H1 (cell line): ENCODE measurements at regions not wholly inside any gene's neighbourhood (a gene's known extent, or its start where the extent isn't known, plus 50 kb on each side); places are given as distances from the start of the nearest gene placed in this dataset.

Experiments used
- CTCF ChIA-PET: fragments of 300-600 bp; sonication (Branson Sonifier 250); formaldehyde crosslinking; loops from one replicate; lab custom pipeline; 2021; ENCODE audit not compliant: partially characterized antibody; lab: Charles Lee
- POLR2A ChIA-PET: fragments of 300-600 bp; sonication (Branson Sonifier 250); formaldehyde crosslinking; loops from one replicate; lab custom pipeline; 2021; ENCODE audit warnings: inconsistent platforms; ENCODE audit not compliant: partially characterized antibody; lab: Charles Lee
- DNase-seq, 2 experiments: peaks; one replicate each; pipeline versions ENCODE4 v3.0.0 to v3.0.0-alpha.2; 2010 to 2022; ENCODE audit warnings: low spot score in 2 of 2, low read depth in 1 of 2, mixed read lengths in 1 of 2
- FAIRE-seq: peaks from 2 replicates; lab custom pipeline; 2011; peaks lifted over from hg19 to GRCh38; lab: Jason Lieb, UNC
- H2AFZ ChIP-seq: 2 replicates; pipeline ENCODE4 v1.8.1; 2012; ENCODE audit warnings: low read length, inconsistent platforms
- H2AK5ac ChIP-seq: 2 replicates; pipeline ENCODE4 v1.6.1; 2013; ENCODE audit warnings: low read depth, low read length
- H2BK120ac ChIP-seq: replicated peaks from 2 replicates; pipeline ENCODE3; 2013; ENCODE audit warnings: low read depth, low read length, inconsistent platforms
- H2BK12ac ChIP-seq: 2 replicates; pipeline ENCODE4 v1.6.1; 2013; ENCODE audit warnings: low read depth, low read length
- H2BK15ac ChIP-seq: 2 replicates; pipeline ENCODE4 v1.6.1; 2013; ENCODE audit warnings: low read length
- H2BK20ac ChIP-seq: 2 replicates; pipeline ENCODE4 v1.6.1; 2013; ENCODE audit warnings: low read length
- H2BK5ac ChIP-seq: 2 replicates; pipeline ENCODE4 v1.6.1; 2013; ENCODE audit warnings: low read depth, low read length
- H3K14ac ChIP-seq: 2 replicates; pipeline ENCODE4 v1.6.1; 2013; ENCODE audit warnings: inconsistent platforms; ENCODE audit not compliant: insufficient read length
- H3K18ac ChIP-seq: 2 replicates; pipeline ENCODE4 v1.6.1; 2013; ENCODE audit warnings: low read length; ENCODE audit errors: extremely low read depth
- H3K23ac ChIP-seq: 2 replicates; pipeline ENCODE4 v1.6.1; 2013; ENCODE audit warnings: inconsistent platforms; ENCODE audit not compliant: insufficient read length
- H3K23me2 ChIP-seq: 2 replicates; pipeline ENCODE4 v1.6.1; 2013; ENCODE audit warnings: low read depth, low read length
- H3K27ac ChIP-seq: 2 replicates; pipeline ENCODE4 v1.6.1; 2011; ENCODE audit warnings: low read depth, low read length, inconsistent platforms
- H3K27me3 ChIP-seq, 4 experiments: replicated peaks in 1 of 4; 1 replicate in 1 of 4; 2 replicates in 3 of 4; pipeline versions ENCODE4 v1.6.1 to v1.8.1; 2011 to 2013; ENCODE audit warnings: low read length in 3 of 4, mild to moderate bottlenecking in 3 of 4, inconsistent platforms in 2 of 4, mixed read lengths in 2 of 4, moderate library complexity in 1 of 4; ENCODE audit not compliant: control insufficient read depth in 3 of 4, insufficient read depth in 3 of 4; ENCODE audit errors: extremely low read depth in 1 of 4
- H3K36me3 ChIP-seq, 4 experiments: 2 replicates each; pipeline versions ENCODE4 v1.6.1 to v1.8.1; 2011 to 2013; ENCODE audit warnings: mild to moderate bottlenecking in 4 of 4, low read length in 3 of 4, moderate library complexity in 2 of 4, control low read depth in 1 of 4, inconsistent platforms in 1 of 4; ENCODE audit not compliant: insufficient read depth in 4 of 4, control insufficient read depth in 2 of 4
- H3K4ac ChIP-seq: replicated peaks from 2 replicates; pipeline ENCODE3; 2013; ENCODE audit warnings: low read length, low read depth, mixed read lengths, inconsistent platforms; ENCODE audit not compliant: insufficient read length
- H3K4me1 ChIP-seq, 4 experiments: replicated peaks in 1 of 4; 1 replicate in 1 of 4; 2 replicates in 3 of 4; pipeline versions ENCODE4 v1.6.1 to v1.8.1; 2011 to 2013; ENCODE audit warnings: low read length in 3 of 4, inconsistent platforms in 2 of 4, mixed read lengths in 1 of 4; ENCODE audit not compliant: insufficient read depth in 4 of 4, control insufficient read depth in 3 of 4
- H3K4me2 ChIP-seq, 2 experiments: 2 replicates each; pipeline versions ENCODE4 v1.6.1 to v1.8.1; 2011 to 2013; ENCODE audit warnings: low read depth in 2 of 2, low read length in 2 of 2, control low read depth in 1 of 2, inconsistent platforms in 1 of 2, mild to moderate bottlenecking in 1 of 2; ENCODE audit not compliant: insufficient read depth in 1 of 2
- H3K4me3 ChIP-seq, 4 experiments: fragments of 200-600, 300-600 bp in 1 of 4; sonication (generic), shearing (Covaris generic), sonication (Bioruptor Twin) in 1 of 4; 2 replicates each; pipeline versions ENCODE4 v1.5.1 to v1.8.1; 2011 to 2016; ENCODE audit warnings: low read length in 4 of 4, low read depth in 3 of 4, control low read depth in 2 of 4, inconsistent platforms in 2 of 4, mild to moderate bottlenecking in 2 of 4, mixed read lengths in 1 of 4, moderate library complexity in 1 of 4; ENCODE audit not compliant: insufficient read depth in 2 of 4; ENCODE audit errors: extremely low read depth in 1 of 4
- H3K56ac ChIP-seq: replicated peaks from 2 replicates; pipeline ENCODE3; 2013; ENCODE audit warnings: low read depth, mild to moderate bottlenecking, mixed read lengths, low read length, inconsistent platforms; ENCODE audit not compliant: insufficient read length
- H3K79me1 ChIP-seq: 2 replicates; pipeline ENCODE4 v1.6.1; 2013; ENCODE audit warnings: low read depth, low read length, control low read depth
- H3K79me2 ChIP-seq, 2 experiments: 2 replicates each; pipeline versions ENCODE4 v1.6.1 to v1.8.1; 2012 to 2013; ENCODE audit warnings: low read length in 2 of 2, mild to moderate bottlenecking in 2 of 2, inconsistent platforms in 1 of 2; ENCODE audit not compliant: insufficient read depth in 2 of 2, control insufficient read depth in 1 of 2
- H3K9ac ChIP-seq, 4 experiments: replicated peaks in 1 of 4; 1 replicate in 1 of 4; 2 replicates in 3 of 4; pipeline versions ENCODE4 v1.6.1 to v1.8.1; 2011 to 2013; ENCODE audit warnings: low read depth in 3 of 4, low read length in 3 of 4, control low read depth in 2 of 4, mild to moderate bottlenecking in 2 of 4, moderate library complexity in 2 of 4, inconsistent platforms in 1 of 4; ENCODE audit errors: extremely low read depth in 1 of 4
- H3K9me3 ChIP-seq, 2 experiments: 2 replicates each; pipeline versions ENCODE4 v1.6.1 to v1.8.1; 2012 to 2013; ENCODE audit warnings: mild to moderate bottlenecking in 2 of 2, moderate library complexity in 2 of 2, control low read depth in 1 of 2, inconsistent platforms in 1 of 2, low read depth in 1 of 2, low read length in 1 of 2, mixed read lengths in 1 of 2; ENCODE audit not compliant: insufficient read depth in 2 of 2
- H4K20me1 ChIP-seq, 2 experiments: replicated peaks in 1 of 2; 2 replicates each; pipeline versions ENCODE3 to v1.8.1; 2011 to 2013; ENCODE audit warnings: inconsistent platforms in 2 of 2, low read length in 2 of 2, mild to moderate bottlenecking in 1 of 2; ENCODE audit not compliant: insufficient read depth in 2 of 2, control insufficient read depth in 1 of 2
- H4K5ac ChIP-seq: 2 replicates; pipeline ENCODE4 v1.6.1; 2013; ENCODE audit warnings: low read length, low read depth, mixed read lengths, inconsistent platforms; ENCODE audit not compliant: insufficient read length
- H4K8ac ChIP-seq: 2 replicates; pipeline ENCODE4 v1.8.0; 2013; ENCODE audit warnings: mild to moderate bottlenecking, moderate library complexity, low read length, inconsistent platforms; ENCODE audit not compliant: insufficient read depth; ENCODE audit errors: extremely low read depth
- H4K91ac ChIP-seq: replicated peaks from 2 replicates; pipeline ENCODE3; 2013; ENCODE audit warnings: low read length, mixed read lengths, inconsistent platforms; ENCODE audit not compliant: insufficient read length
- ATF2 ChIP-seq: IDR thresholded peaks from 2 replicates; pipeline ENCODE4 v1.6.1; 2012; ENCODE audit warnings: low read length, inconsistent platforms
- EGR1 ChIP-seq: IDR thresholded peaks from 2 replicates; pipeline ENCODE4 v1.6.1; 2011; ENCODE audit warnings: low read depth, low read length, borderline replicate concordance
- MAFK ChIP-seq: IDR thresholded peaks from 2 replicates; pipeline ENCODE4 v1.6.1; 2012; ENCODE audit warnings: low read depth, mild to moderate bottlenecking, improper control_type of control experiment, low read length
- NRF1 ChIP-seq: IDR thresholded peaks from 2 replicates; pipeline ENCODE4 v1.6.1; 2011; ENCODE audit warnings: mild to moderate bottlenecking, low read depth, low read length, improper control_type of control experiment
- RFX5 ChIP-seq: IDR thresholded peaks from 2 replicates; pipeline ENCODE4 v1.6.1; 2011; ENCODE audit warnings: low read depth, low read length, improper control_type of control experiment, borderline replicate concordance
- RXRA ChIP-seq: IDR thresholded peaks from 2 replicates; pipeline ENCODE4 v1.6.1; 2011; ENCODE audit warnings: low read depth, mild to moderate bottlenecking, low read length, moderate library complexity; ENCODE audit not compliant: insufficient read depth
- SIN3A ChIP-seq, 2 experiments: IDR thresholded peaks in 1 of 2; conservative IDR thresholded peaks in 1 of 2; 2 replicates each; pipeline ENCODE4 v1.6.1; 2011 to 2012; ENCODE audit warnings: low read length in 2 of 2, improper control_type of control experiment in 1 of 2, low read depth in 1 of 2, mild to moderate bottlenecking in 1 of 2
- SIRT6 ChIP-seq: IDR thresholded peaks from one replicate; pipeline ENCODE4 v1.7.1; 2012; ENCODE audit warnings: low read length, inconsistent platforms
- TAF7 ChIP-seq: optimal IDR thresholded peaks from 2 replicates; pipeline ENCODE3; 2011; ENCODE audit warnings: low read depth, mild to moderate bottlenecking, inconsistent platforms, low read length, moderate library complexity, borderline replicate concordance
- TF ChIP-seq, protein P1 (sequence below), 3 experiments: IDR thresholded peaks; 1 replicate in 2 of 3; 2 replicates in 1 of 3; pipeline versions ENCODE4 v1.5.1 to v1.6.1; 2011; ENCODE audit warnings: low read length in 3 of 3, mild to moderate bottlenecking in 3 of 3, inconsistent platforms in 2 of 3, low read depth in 1 of 3, moderate library complexity in 1 of 3; ENCODE audit not compliant: insufficient read depth in 1 of 3; ENCODE audit errors: control extremely low read depth in 1 of 3

GRCh38 chr10:4675808-4676207, 150.2 kb upstream of the AKR1E2 start:
- H3K4me2 ChIP-seq: no peak overlapping the region
- H3K27me3 ChIP-seq: no peaks in the 10 kb centered on the region
- no peak overlapping the region for H3K18ac ChIP-seq
- H3K4me1 ChIP-seq: no peaks in the 10 kb centered on the region
- ChIA-PET POLR2A (no interaction called here), CTCF (interaction anchor here (1.2 kb wide), 1 partner anchor 19 kb away, joined by 3 read pairs; no protein-coding TSS in a partner anchor)
- H3K36me3 ChIP-seq: no peaks in the 10 kb centered on the region; a peak in 1 of 8 replicates
- H2BK15ac ChIP-seq: no peak overlapping the region
- no peak overlapping the region for H3K27ac ChIP-seq
- no peak overlapping the region for H3K4me3 ChIP-seq
- H2BK12ac ChIP-seq: no peak overlapping the region
- no peak overlapping the region for H2BK120ac ChIP-seq
- H4K8ac ChIP-seq: no peak overlapping the region
- H3K79me2 ChIP-seq: no peaks in the 10 kb centered on the region
- no peak overlapping the region for H2AK5ac ChIP-seq
- no peak overlapping the region for H3K9ac ChIP-seq
- no peak overlapping the region for H4K91ac ChIP-seq
- DNase-seq (no peak), FAIRE-seq (no peak)
- H3K79me1 ChIP-seq: no peaks in the 10 kb centered on the region
- H2BK5ac ChIP-seq: no peak overlapping the region
- no peaks in the 10 kb centered on the region for H4K20me1 ChIP-seq
- no peaks in the 10 kb centered on the region for H3K23me2 ChIP-seq
- no peak overlapping the region for H2BK20ac ChIP-seq
- no peaks in the 10 kb centered on the region for H3K9me3 ChIP-seq
- no peak overlapping the region for H3K23ac ChIP-seq
- H3K14ac ChIP-seq: no peak overlapping the region
- no peak overlapping the region for H2AFZ ChIP-seq
- H4K5ac ChIP-seq: no peak overlapping the region
- H3K56ac ChIP-seq: no peak overlapping the region
- no peak overlapping the region for H3K4ac ChIP-seq
- TF ChIP-seq, protein P1, sequence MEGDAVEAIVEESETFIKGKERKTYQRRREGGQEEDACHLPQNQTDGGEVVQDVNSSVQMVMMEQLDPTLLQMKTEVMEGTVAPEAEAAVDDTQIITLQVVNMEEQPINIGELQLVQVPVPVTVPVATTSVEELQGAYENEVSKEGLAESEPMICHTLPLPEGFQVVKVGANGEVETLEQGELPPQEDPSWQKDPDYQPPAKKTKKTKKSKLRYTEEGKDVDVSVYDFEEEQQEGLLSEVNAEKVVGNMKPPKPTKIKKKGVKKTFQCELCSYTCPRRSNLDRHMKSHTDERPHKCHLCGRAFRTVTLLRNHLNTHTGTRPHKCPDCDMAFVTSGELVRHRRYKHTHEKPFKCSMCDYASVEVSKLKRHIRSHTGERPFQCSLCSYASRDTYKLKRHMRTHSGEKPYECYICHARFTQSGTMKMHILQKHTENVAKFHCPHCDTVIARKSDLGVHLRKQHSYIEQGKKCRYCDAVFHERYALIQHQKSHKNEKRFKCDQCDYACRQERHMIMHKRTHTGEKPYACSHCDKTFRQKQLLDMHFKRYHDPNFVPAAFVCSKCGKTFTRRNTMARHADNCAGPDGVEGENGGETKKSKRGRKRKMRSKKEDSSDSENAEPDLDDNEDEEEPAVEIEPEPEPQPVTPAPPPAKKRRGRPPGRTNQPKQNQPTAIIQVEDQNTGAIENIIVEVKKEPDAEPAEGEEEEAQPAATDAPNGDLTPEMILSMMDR (IDR thresholded peaks at IDR 0.05; ENCODE audit: control extremely low read depth in 1 of 3, insufficient read depth in 1 of 3, low read depth in 1 of 3, low read length in 3 of 3): no peak
- TF ChIP-seq SIN3A (conservative IDR thresholded peaks at IDR 0.05 in 1 of 2, IDR thresholded peaks at IDR 0.05 in 1 of 2; ENCODE audit: low read depth in 1 of 2, low read length in 2 of 2): no peak
- no peak for TF ChIP-seq SIRT6
- no peak for TF ChIP-seq ATF2
- no peak for TF ChIP-seq NRF1
- TF ChIP-seq TAF7: no peak
- no peak for TF ChIP-seq EGR1
- no peak for TF ChIP-seq RXRA
- TF ChIP-seq MAFK: no peak
- TF ChIP-seq RFX5: no peak
